HG03039 (cell line): ENCODE measurements at regions not wholly inside any gene's neighbourhood (a gene's known extent, or its start where the extent isn't known, plus 50 kb on each side); places are given as distances from the start of the nearest gene placed in this dataset.
"Not testable (repeated sequence)": the region's sequence is repeated elsewhere in the genome, so short reads cannot be mapped to it uniquely, and the experiment has no call there.

ENCODE experiments used
- ATAC-seq: cut with Tn5 transposase; IDR thresholded peaks from one replicate; pipeline ENCODE4 v1.9.1; 2021; ENCODE audit warnings: mild to moderate bottlenecking, moderate library complexity; ENCODE audit not compliant: unreplicated experiment

GRCh38 chrX:120718969-120719368 is 89.1 kb upstream of the C1GALT1C1 start:
- ATAC-seq, result no peak

GRCh38 chrX:120702337-120702736 is 72.5 kb upstream of the C1GALT1C1 start:
- ATAC-seq, result not testable (repeated sequence)

- ATAC-seq, result peak; percentile 76
Observed at GRCh38 chrX:120697053-120697452, 67.2 kb upstream of the C1GALT1C1 start.

GRCh38 chrX:120692319-120692718 is 62.5 kb upstream of the C1GALT1C1 start:
- ATAC-seq, result no peak

- ATAC-seq, result no peak
Observed at GRCh38 chrX:120690941-120691340, 61.1 kb upstream of the C1GALT1C1 start.

GRCh38 chrX:120690344-120690743 is 60.5 kb upstream of the C1GALT1C1 start:
- no peak for ATAC-seq

- no peak for ATAC-seq
Observed at GRCh38 chrX:120680090-120680489, 50.2 kb upstream of the C1GALT1C1 start.
